CD4-positive, alpha-beta T cell treated with Interleukin-21 for 1 hour (primary cell): ENCODE measurements at regions not wholly inside any gene's neighbourhood (a gene's known extent, or its start where the extent isn't known, plus 50 kb on each side); places are given as distances from the start of the nearest gene placed in this dataset.

Experiments used
- DNase-seq: peaks from one replicate; pipeline ENCODE4 v3.0.0-alpha.2; 2020

DNA sequence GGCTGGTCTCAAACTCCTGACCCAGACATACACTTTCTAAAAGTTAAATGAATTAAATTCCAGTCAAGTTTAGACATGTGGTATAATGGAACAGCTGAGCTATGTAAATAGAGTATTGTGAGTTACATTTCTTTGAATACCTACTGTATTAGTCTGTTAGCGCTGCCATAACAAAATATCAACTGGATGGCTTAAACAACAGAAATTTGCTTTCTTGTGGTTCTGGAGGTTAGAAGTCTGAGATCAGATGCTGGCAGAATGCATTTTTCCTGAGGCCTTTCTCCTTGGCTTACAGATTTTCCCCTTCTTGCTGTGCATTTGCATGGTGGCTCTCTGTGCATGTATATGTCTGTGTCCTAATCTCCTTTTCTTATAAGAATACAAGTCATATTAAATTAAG, 101.5 kb upstream of the TGFBR2 start:
- DNase-seq = no peak

DNA sequence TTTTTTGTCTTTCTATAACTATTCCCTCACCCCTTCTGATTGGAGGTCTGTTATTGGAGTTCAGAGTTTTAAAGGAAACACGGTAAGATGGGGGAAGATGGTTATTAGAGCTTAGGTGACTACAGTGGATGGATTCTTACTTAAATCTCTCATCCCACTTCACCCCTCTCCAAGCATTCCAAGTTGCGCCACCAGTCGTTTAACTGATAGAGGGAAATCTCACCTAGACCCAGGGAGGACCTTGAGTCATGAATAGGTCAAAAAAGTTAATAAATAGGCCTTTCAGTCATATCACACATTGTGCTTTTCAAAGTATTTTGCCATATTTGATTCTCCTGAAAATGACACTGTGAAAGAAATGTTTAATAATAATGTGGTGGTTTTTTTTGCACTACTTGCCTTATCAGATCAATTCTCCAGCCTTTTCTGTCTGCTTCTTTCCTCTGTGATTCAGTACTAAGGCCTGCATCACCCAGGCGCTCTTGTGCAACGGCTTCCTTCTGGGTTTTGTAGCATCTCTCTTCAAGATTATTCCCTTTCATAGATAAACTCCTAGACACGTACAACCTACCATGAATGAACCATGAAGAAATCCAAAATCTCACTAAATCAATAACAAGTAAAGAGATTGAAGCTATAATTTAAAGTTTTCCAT, 100.4 kb upstream of the TGFBR2 start:
- DNase-seq = no peak

DNA sequence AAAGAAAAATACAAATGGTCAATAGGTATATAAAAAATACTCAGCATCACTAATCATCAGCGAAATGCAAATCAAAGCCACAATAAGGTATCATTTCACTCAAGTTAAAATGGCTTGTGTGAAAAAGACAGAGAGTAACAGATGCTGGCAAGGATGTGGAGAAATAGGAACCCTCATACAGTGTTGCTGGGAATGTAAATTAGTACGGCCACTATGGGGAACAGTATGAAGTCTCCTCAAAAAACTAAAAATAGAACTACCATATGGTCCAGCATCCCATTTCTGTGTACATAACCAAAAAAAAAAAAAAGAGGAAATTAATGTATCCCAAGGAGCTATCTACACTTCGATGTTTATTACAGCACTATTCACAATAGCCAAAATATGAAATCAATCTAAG, 98.1 kb upstream of the TGFBR2 start:
- DNase-seq = no peak

DNA sequence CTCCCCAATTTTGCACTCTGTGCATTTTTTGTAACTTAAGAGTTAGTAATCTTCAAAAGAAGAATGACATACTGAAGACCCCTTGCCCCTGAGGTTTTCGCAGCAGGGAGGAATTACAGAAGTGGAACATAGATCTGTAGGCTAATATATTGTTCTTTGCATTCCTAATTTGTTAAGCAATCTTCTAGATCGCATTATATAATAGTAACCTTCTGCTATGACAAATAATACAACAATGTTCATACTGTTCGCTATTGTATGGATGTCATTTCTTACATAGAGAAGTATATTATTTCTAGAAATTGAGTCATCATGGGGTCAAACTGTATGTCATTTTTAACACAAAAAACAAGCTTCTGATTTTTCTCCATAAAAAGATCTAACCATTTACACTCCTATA, 95.8 kb upstream of the TGFBR2 start:
- DNase-seq = no peak

DNA sequence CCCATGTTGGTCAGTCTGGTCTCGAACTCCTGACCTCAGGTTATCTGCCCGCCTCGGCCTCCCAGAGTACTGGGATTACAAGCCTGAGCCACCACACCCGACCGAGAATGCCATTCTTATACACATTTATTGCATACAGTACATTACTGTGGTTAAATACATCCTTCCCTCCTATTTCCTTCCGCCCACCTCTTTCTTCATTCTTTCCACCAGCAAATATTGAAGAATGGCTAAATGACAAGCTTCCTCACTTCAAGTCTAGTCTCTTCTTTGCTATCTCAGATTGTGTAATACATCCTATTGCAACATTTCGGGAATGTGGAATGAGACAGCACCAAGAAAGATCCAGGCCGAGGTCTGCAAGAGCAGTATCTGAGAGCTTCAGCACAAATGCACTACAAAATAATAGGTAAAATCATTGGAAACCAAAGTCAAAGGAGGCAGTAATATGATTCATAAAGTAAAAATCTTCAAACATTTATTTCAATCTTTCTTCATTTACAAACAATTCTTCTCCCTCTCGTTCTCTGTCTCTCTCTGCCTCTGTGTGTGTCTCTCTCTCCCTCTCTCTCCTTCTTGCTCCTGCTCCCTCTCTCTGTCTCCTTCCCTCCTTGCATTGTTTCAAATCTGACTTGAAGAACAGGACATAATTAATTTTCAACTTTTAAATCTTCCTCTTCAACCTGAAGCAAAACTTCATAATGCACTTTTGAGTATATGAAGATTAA, 94.7 kb upstream of the TGFBR2 start:
- no peak for DNase-seq

DNA sequence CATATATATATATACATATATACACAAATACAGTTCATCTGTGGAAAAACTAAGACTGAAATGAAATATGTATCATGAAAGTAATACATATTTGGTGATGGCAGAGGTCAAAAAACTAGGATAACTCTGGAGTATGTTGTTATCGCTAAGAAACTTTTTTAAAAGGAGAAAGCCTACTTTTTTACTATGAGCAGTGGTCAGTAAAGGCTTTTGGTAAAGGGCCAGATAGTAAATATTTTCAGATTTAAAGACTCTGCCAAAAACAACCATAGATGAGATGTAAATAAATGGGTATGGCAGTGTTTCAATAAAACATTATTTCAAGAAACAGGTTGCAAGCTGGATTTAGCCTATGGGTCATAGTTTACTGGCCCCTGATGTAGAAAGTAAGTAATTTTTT, 93.8 kb upstream of the TGFBR2 start:
- no peak for DNase-seq

DNA sequence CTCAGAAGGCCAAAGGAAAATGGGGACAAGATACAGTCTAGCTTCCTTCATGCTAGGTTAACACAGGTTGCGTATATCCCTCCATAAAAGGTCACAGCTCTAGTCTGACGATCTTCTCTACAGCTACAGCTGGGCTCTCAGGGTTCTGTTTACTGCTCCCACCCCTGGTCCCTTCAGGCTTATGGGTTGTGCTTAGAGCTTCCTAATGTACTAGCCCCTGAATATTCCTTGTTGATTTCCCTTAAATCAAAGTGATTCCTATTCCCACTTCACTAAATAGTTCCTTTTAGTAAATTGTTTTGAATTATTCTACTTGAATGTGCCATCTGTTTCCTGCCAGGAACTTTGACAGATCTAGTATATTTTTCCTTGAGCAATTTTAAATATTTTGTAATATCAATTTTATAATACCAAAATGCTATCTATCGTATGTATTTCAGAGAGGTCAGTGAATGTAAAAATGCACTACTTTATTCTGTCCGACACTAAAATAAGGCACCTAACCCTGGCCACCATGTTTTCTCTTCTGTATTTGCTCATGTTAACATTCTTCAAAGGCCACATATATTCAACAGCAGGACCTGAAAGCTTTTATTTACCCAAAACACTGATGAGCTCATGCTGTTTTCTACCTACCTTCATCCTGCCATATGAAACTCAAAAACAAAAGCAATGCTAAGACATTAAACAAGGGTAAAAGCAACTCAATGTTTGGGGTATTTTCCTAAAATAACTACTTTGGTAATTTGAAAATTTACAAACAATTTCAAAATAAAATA, 92.8 kb upstream of the TGFBR2 start:
- no peak for DNase-seq

DNA sequence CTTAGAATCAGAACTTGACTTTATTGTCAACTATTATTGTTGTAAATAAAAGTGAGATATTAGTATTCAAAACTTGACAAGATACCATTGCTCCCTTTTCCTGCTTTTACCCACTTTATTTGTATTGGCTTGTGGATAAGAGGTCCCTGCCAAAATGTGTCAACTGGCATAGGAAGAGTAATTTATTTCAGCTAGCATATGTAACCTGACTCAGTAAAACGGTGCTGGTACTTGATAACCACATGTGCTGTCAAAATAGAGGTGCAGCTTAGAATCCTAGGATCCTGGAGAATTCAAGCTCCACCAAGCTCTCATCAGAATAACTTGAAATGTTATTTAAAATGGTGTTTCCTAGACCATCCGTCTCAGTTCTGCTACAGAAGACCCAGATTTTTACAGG, 90.2 kb upstream of the TGFBR2 start:
- DNase-seq = no peak

DNA sequence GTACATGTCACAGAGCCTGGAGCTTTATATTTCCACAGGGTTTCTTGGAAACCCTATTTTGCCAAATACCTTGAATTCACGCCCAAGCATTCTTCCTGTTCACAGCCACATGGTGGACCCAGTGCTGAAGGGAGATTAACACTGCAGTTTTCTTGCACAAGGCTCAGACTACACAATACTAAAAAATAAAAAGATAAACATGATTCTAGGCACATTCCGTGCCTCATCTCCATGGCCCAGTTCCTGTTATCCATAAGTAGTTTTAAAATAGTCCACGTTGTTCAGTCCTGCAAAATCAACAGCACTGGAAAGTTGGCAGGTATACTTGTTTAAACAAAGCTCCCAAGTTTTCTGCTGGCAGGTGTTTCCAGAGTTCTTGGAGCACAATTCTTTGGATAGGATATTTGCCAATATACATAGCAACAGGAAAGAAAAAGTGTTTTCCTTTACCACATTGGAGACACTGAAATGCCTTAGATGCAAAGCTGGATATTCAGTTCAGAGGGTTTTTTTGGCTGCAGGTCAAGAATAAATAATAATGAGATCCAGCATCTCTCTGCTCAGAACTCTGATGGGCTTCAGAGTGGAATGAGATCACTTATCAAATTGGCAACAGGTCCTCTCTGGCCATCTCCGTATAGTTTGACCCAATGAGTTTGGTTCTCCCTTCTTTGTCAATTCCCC, 88.1 kb upstream of the TGFBR2 start:
- DNase-seq = no peak

DNA sequence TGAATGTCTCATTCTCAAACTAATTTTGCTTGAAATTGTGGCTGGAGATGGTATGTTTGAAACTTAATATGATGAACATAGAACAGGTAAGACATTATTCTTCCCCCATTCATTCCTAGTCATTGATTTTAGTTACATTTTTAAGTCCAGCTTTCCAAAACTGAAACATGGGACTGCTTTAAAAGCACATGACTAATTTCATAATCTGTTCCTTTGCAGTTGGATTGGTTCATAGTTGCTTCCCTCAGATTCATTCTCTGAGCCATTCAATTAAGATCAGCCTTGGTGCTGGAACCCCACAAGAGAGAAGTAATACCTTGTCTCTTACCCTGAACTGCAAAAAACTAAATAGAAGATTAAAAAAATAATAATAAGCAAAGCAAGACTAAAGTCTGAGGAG, 87.5 kb upstream of the TGFBR2 start:
- DNase-seq = no peak

DNA sequence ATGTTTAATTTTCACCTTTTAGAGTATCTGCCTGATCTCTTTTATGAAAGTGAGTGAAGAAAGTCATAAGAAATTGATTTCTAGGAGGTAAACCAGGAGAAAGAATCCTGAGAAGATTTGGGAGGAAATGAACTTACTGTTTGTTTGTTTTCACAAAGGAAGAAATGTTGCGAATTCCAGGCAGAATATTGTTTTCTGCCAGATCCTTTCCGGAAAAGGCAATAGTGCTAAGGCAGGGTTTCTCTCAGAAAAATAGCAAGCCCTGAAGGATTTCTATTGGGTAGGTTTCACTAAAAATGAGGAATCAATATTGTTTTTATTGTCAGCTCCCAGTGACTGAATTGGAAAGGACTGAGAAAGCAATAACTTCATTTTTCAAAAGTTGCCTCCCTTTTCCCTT, 85.7 kb upstream of the TGFBR2 start:
- DNase-seq = no peak

DNA sequence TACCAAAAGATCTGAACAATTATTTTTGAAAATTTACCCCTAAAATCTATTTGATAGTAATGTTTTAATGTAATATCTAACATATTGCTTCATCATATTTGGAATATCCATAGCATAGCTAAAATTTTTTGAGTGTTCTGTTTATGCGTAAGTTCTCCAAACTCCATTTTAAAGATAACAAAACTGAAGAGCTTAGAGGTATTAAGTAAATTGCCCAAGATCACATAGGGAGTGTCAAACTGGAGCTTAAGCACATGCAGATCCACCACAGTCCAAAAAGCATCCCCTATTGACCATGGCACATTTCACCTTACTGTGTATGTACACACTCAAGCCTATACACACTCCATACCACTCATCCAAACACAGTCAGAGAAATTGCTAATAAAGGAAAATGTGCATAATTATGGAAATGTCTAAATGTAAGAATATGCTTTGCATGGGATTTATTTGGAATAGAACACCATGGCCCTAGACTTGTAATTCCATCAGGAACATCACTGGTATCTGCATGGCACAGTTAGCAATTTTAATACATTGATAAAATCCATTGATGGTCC, 85.2 kb upstream of the TGFBR2 start:
- DNase-seq = no peak

DNA sequence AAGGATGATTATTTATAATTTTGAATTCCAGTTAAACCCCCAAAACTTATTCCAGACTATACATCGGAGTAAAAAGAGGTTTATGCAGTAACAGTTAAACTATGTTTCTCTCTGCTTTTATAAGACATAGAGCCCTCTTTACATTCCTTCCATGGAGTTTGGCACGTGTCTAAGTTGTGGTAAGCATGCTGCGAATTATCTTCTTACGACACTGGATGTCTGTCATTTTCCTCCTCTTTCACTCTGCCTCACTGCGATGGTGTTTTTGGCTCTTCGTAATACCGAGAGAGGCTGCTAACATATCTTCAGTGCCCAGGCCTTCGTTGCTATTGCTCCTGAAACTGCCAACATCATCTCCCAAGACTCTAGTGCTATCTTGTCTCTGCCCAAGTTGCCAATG, 83.9 kb upstream of the TGFBR2 start:
- no peak for DNase-seq

DNA sequence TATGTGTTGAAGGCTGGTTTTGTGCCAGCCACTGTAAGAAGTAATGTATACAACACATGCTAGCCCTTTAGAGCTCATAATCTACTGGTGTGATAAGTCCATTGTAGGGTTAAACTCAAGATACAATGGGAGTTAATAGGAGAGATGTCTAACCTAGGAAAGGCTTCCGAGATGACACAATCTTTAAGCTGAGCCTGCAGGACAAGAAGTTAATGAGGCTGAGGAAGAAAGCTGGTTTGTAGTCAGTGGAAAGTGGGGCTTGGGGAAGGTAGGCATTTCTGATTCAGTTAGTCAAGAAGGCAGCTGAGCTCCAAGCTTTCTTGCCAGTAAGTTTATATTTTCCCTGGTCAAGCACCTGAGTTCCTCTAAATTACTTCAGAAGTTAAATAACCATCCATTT, 83.0 kb upstream of the TGFBR2 start:
- DNase-seq = no peak

DNA sequence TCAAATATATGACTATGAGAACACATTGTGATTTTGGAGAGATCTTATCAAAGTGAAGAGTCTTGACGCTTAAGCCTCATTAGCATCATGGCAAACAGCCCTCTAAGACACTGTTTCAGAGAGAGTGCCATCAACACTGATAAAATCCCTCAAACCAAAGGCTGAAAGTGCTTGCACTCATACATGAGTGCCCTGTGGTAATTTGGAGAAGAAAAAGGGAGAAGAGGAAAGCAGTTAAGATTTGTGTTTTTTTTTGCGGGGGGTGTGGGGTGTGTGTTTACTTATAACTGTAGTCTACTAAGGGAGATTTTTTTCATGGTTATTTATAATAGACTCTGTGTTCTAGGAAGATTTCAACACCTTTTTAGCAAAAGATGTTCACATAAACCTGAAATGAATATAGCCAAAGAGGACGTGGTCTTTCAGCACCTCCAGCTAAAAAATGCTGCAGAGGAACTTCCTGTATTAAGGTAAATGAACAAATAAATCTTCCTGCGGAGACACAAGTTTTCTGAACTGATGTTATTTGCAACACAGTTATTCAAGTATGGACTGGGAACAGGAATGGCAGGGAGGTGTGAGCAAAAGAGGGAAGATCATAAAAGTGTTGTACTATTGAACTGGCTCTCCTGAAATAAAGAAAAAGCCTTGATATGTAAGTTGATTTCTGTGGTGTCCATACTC, 81.9 kb upstream of the TGFBR2 start:
- no peak for DNase-seq

DNA sequence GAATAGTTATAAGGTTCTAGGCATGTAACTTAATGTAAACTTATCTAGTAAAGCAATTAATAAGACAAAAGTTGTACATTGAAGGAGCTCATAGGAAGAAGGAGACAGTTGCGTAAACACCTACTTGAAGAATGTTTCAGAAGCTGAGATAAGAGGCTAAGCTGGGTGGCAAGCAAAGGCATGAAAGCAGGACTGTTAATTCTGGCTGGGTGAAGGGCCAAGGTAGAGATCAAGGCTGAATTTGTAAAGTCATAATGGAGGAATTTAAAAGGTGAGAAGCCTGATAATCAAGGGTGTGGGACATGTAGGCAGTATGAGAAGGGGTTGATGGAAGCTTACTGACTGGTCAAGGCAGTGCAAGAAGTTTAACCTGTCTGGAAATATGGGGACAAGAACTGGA, 80.4 kb upstream of the TGFBR2 start:
- DNase-seq = no peak

DNA sequence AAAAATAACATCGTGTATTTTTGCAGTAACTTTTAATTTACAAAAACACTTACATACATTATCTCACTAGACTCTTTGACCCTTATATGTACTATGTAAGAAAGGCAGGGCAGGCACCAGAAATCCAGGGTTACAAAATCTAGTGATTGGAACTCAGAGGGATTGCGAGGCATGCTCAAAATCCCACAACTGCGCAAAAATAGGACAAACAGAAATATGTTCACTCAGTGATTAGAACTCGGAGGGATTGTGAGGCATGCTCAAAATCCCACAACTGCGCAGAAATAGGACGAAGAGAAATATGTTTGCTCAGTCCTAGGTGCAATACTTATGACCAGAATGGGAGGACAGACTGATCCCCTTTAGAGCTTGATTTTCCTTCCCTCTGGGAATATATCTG, 79.2 kb upstream of the TGFBR2 start:
- no peak for DNase-seq

DNA sequence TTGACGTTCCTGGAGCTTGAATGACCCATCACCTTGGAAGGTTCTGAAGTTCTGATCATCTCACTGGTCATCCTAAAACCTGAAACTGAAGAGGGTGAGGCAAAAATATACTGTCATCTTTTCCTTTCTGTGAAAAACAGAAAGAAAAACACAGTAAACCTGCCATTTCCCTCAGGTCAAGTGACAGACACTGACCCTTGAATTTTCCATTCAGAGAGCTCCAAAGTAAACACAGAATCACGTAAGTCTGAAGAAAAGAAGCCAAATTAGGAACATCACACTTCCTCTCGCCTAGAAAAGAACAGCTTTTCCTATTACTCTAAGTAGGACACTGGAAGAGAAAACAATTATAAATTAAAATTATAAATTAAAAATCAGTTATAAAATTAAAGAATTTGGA, 78.7 kb upstream of the TGFBR2 start:
- no peak for DNase-seq

DNA sequence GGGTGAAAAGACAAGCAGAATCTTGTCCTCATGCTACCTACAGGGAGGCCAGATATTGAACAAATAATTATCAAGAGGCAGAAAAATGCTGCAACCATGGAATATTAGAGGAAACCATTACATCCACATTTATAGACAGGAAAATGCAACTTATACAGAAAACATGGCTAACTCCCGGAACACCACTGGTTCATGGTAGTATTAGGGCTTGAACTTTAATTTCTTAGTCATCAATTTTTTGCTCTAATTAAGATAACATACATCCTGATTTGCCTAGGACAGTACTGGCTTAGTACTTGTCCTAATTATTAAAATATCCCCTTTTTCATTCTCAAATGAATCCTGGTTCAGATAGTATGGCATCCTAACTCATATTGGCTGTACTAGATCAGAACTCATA, 76.3 kb upstream of the TGFBR2 start:
- DNase-seq = no peak

DNA sequence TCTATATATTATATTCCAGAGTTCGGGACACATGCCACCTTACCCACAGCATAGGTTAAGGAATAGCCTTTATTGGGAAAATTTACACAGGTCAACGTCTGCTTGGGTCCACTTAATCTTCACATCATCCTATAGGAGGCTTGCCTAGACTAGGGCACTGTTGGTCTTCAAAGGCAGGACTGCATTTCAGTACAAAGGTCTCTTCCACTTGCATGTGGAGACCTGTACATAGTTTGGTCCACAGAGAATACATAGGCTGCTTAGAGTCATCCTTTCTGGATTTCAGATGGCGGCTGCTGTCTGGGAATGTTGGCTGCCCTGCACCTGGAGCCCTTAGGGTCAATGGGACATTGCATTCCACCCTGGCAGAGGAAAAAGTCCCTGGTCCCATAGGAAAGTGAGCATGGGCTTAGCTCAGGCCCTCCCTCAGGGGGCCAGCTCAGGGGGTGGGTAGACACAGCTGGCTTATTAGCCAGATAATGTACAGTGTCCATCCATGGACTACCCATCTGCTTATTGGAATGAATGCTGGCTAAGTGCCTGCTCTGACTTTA, 75.3 kb upstream of the TGFBR2 start:
- DNase-seq = no peak

DNA sequence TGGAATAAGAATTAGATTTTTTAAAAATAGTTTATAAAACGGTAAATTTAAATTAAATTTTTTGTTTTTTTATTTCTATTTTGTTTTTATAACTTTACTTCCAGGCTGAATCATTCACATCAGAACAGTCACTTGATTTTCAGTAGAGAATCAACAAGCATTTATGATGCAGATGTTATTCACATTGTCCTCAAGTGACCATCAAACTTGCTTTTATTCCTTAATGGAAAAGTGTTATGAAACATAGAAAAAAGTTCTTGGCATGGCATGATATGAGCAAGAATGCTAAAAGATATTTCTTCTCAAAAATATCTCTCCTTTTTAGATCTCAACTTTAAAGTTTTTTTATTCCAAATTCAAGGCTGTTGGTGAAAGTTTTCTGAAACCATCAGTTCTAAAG, 70.9 kb upstream of the TGFBR2 start:
- DNase-seq = no peak

DNA sequence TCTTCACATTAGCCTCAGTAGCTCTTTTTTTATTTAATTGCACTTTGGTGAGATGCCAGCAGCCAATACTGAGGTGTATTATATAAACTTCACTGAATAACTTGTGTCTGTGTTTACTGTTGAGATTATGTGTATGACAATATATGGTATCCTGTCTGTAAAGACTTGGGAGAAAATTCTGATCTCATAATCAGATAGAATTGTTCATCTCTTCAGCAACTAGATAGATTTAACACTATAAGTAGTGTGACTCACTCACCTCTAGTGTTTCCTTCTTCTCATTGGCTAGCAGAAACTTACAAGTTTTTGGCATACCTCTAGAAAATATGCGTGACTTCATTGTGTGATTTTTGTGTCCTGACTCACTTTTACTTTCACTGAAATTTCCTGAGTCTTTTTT, 67.6 kb upstream of the TGFBR2 start:
- no peak for DNase-seq
